Effector memory CD4-positive, alpha-beta T cell (primary cell): ENCODE measurements at regions not wholly inside any gene's neighbourhood (a gene's known extent, or its start where the extent isn't known, plus 50 kb on each side); places are given as distances from the start of the nearest gene placed in this dataset.

Experiments
- DNase-seq, 3 donors: peaks; one replicate each; pipeline ENCODE4 v3.0.0-alpha.2; 2020
- H3K27ac ChIP-seq: 2 replicates; pipeline ENCODE4 v1.7.0; 2013; ENCODE audit warnings: mild to moderate bottlenecking, low read length, moderate library complexity; ENCODE audit not compliant: insufficient read depth, poor library complexity, severe bottlenecking
- H3K27me3 ChIP-seq: replicated peaks from 2 replicates; pipeline ENCODE4 v1.7.0; 2013; ENCODE audit warnings: mild to moderate bottlenecking, low read length; ENCODE audit not compliant: insufficient read depth, control insufficient read depth, poor library complexity, severe bottlenecking
- H3K36me3 ChIP-seq: 2 replicates; pipeline ENCODE4 v1.7.0; 2013; ENCODE audit warnings: mild to moderate bottlenecking, low read length, moderate library complexity; ENCODE audit not compliant: control insufficient read depth, insufficient read depth
- H3K4me1 ChIP-seq: 2 replicates; pipeline ENCODE4 v1.7.0; 2013; ENCODE audit warnings: low read length, mild to moderate bottlenecking; ENCODE audit not compliant: control insufficient read depth, insufficient read depth, poor library complexity, severe bottlenecking
- H3K4me3 ChIP-seq: 2 replicates; pipeline ENCODE4 v1.7.0; 2013; ENCODE audit warnings: low read length, low read depth, mild to moderate bottlenecking; ENCODE audit not compliant: insufficient read depth, poor library complexity, severe bottlenecking
- H3K9me3 ChIP-seq: 2 replicates; pipeline ENCODE4 v1.7.0; 2013; ENCODE audit warnings: mild to moderate bottlenecking, low read length, moderate library complexity; ENCODE audit not compliant: control insufficient read depth

GRCh38 chr5:155250596-155250995 is 237.0 kb downstream of the KIF4B start:
- Histone ChIP-seq H3K27me3 (no peaks in the 10 kb centered on the region), H3K4me1 (no peaks in the 10 kb centered on the region), H3K4me3 (no peak overlapping the region), H3K9me3 (no peaks in the 10 kb centered on the region), H3K36me3 (no peaks in the 10 kb centered on the region), H3K27ac (no peak overlapping the region)
- DNase-seq, result no peak

GRCh38 chr5:155252025-155252424 is 238.5 kb downstream of the KIF4B start:
- no peaks in the 10 kb centered on the region for H3K27me3 ChIP-seq
- H3K9me3 ChIP-seq, result no peaks in the 10 kb centered on the region
- no peaks in the 10 kb centered on the region for H3K4me1 ChIP-seq
- no peak overlapping the region for H3K27ac ChIP-seq
- H3K36me3 ChIP-seq, result no peaks in the 10 kb centered on the region
- no peak for DNase-seq
- H3K4me3 ChIP-seq, result no peak overlapping the region

GRCh38 chr5:155252717-155253116 is 239.2 kb downstream of the KIF4B start:
- no peak for DNase-seq
- Histone ChIP-seq H3K36me3 (no peaks in the 10 kb centered on the region), H3K27me3 (no peaks in the 10 kb centered on the region), H3K27ac (no peak overlapping the region), H3K4me1 (no peaks in the 10 kb centered on the region), H3K9me3 (no peaks in the 10 kb centered on the region), H3K4me3 (no peak overlapping the region)

- Histone ChIP-seq H3K36me3 (no peaks in the 10 kb centered on the region), H3K4me3 (no peak overlapping the region), H3K27ac (no peak overlapping the region), H3K4me1 (no peaks in the 10 kb centered on the region), H3K9me3 (no peaks in the 10 kb centered on the region), H3K27me3 (no peaks in the 10 kb centered on the region)
- no peak for DNase-seq
Measured at GRCh38 chr5:155254399-155254798, 240.8 kb downstream of the KIF4B start.

- H3K27me3 ChIP-seq, result no peaks in the 10 kb centered on the region
- H3K36me3 ChIP-seq, result no peaks in the 10 kb centered on the region
- H3K27ac ChIP-seq, result no peak overlapping the region
- H3K4me3 ChIP-seq, result no peak overlapping the region
- DNase-seq, result no peak
- H3K4me1 ChIP-seq, result no peaks in the 10 kb centered on the region
- H3K9me3 ChIP-seq, result no peaks in the 10 kb centered on the region
Measured at GRCh38 chr5:155258161-155258560, 244.6 kb downstream of the KIF4B start.

- H3K27ac ChIP-seq, result no peak overlapping the region
- DNase-seq, result no peak
- H3K4me1 ChIP-seq, result no peaks in the 10 kb centered on the region
- no peaks in the 10 kb centered on the region for H3K36me3 ChIP-seq
- no peaks in the 10 kb centered on the region for H3K9me3 ChIP-seq
- no peak overlapping the region for H3K4me3 ChIP-seq
- H3K27me3 ChIP-seq, result no peaks in the 10 kb centered on the region
Measured at GRCh38 chr5:155259648-155260047, 246.1 kb downstream of the KIF4B start.

- no peaks in the 10 kb centered on the region for H3K27me3 ChIP-seq
- no peaks in the 10 kb centered on the region for H3K36me3 ChIP-seq
- no peak for DNase-seq
- no peaks in the 10 kb centered on the region for H3K4me1 ChIP-seq
- H3K4me3 ChIP-seq, result no peak overlapping the region
- H3K27ac ChIP-seq, result no peak overlapping the region
- no peaks in the 10 kb centered on the region for H3K9me3 ChIP-seq
Measured at GRCh38 chr5:155260798-155261197, 247.2 kb downstream of the KIF4B start.

GRCh38 chr5:155263381-155263780 is 249.8 kb downstream of the KIF4B start:
- DNase-seq, result no peak
- Histone ChIP-seq H3K27me3 (no peaks in the 10 kb centered on the region), H3K4me1 (no peaks in the 10 kb centered on the region), H3K4me3 (no peak overlapping the region), H3K36me3 (no peaks in the 10 kb centered on the region), H3K9me3 (no peaks in the 10 kb centered on the region), H3K27ac (no peak overlapping the region)

GRCh38 chr5:155264809-155265208 is 251.3 kb downstream of the KIF4B start:
- Histone ChIP-seq H3K4me3 (no peak overlapping the region), H3K27ac (no peak overlapping the region), H3K36me3 (no peaks in the 10 kb centered on the region), H3K27me3 (no peaks in the 10 kb centered on the region), H3K4me1 (no peaks in the 10 kb centered on the region), H3K9me3 (no peaks in the 10 kb centered on the region)
- no peak for DNase-seq

GRCh38 chr5:155268770-155269425 is 255.3 kb downstream of the KIF4B start:
- no peaks in the 10 kb centered on the region for H3K27me3 ChIP-seq
- no peak for DNase-seq
- no peaks in the 10 kb centered on the region for H3K4me1 ChIP-seq
- H3K9me3 ChIP-seq, result no peaks in the 10 kb centered on the region
- no peaks in the 10 kb centered on the region for H3K36me3 ChIP-seq
- H3K4me3 ChIP-seq, result no peak overlapping the region
- no peak overlapping the region for H3K27ac ChIP-seq
